GM18507 (cell line): ENCODE measurements at regions not wholly inside any gene's neighbourhood (a gene's known extent, or its start where the extent isn't known, plus 50 kb on each side); places are given as distances from the start of the nearest gene placed in this dataset.
"Not testable (repeated sequence)": the region's sequence is repeated elsewhere in the genome, so short reads cannot be mapped to it uniquely, and the experiment has no call there.

Experiments
- DNase-seq: peaks from one replicate; pipeline ENCODE4 v3.0.0; 2011; ENCODE audit warnings: low read depth; ENCODE audit not compliant: insufficient read length; ENCODE audit errors: extremely low spot score
- FAIRE-seq: peaks from 2 replicates; lab custom pipeline; 2011; peaks lifted over from hg19 to GRCh38; lab: Jason Lieb, UNC

GRCh38 chr21:25490742-25491141 lies 116.5 kb downstream of the MRPL39 start:
- no peak for DNase-seq
- FAIRE-seq, result no peak

- FAIRE-seq, result no peak
- no peak for DNase-seq
Observed at GRCh38 chr21:25489673-25490072, 117.6 kb downstream of the MRPL39 start.

GRCh38 chr21:25487046-25487594 lies 120.2 kb downstream of the MRPL39 start:
- FAIRE-seq (peak; percentile 89), DNase-seq (no peak)

GRCh38 chr21:25485914-25486313 lies 121.4 kb downstream of the MRPL39 start:
- no peak for DNase-seq
- FAIRE-seq, result peak; percentile 80

GRCh38 chr21:25467896-25468295 lies 139.4 kb downstream of the MRPL39 start:
- no peak for DNase-seq

GRCh38 chr21:25467071-25467470 lies 140.2 kb downstream of the MRPL39 start:
- not testable (repeated sequence) for FAIRE-seq, DNase-seq

More at GRCh38 chr21:25467896-25468295, 139.4 kb downstream of the MRPL39 start:
- FAIRE-seq, result no peak

GRCh38 chr21:25466470-25466869 lies 140.8 kb downstream of the MRPL39 start:
- peak; percentile 9 for FAIRE-seq
- no peak for DNase-seq

- FAIRE-seq (peak; percentile 47), DNase-seq (no peak)
Observed at GRCh38 chr21:25465263-25465662, 142.0 kb downstream of the MRPL39 start.

GRCh38 chr21:25464275-25464674 lies 143.0 kb downstream of the MRPL39 start:
- DNase-seq (no peak), FAIRE-seq (peak; percentile 91)

- FAIRE-seq, result peak; percentile 91
Observed at GRCh38 chr21:25462517-25462971, 144.7 kb downstream of the MRPL39 start.

GRCh38 chr21:25461725-25462124 lies 145.6 kb downstream of the MRPL39 start:
- FAIRE-seq, result peak; percentile 67
- DNase-seq, result no peak

More at GRCh38 chr21:25462517-25462971, 144.7 kb downstream of the MRPL39 start:
- DNase-seq, result no peak

GRCh38 chr21:25459993-25460392 lies 147.3 kb downstream of the MRPL39 start:
- FAIRE-seq (no peak), DNase-seq (no peak)

GRCh38 chr21:25459365-25459764 lies 147.9 kb downstream of the MRPL39 start:
- DNase-seq, result no peak
- FAIRE-seq, result peak; percentile 87

- FAIRE-seq (peak; percentile 73), DNase-seq (no peak)
Observed at GRCh38 chr21:25458484-25458883, 148.8 kb downstream of the MRPL39 start.

GRCh38 chr21:25457946-25458345 lies 149.3 kb downstream of the MRPL39 start:
- no peak for FAIRE-seq

GRCh38 chr21:25457411-25457810 lies 149.9 kb downstream of the MRPL39 start:
- DNase-seq, result peak; percentile 51
- peak; percentile 93 for FAIRE-seq

More at GRCh38 chr21:25457946-25458345, 149.3 kb downstream of the MRPL39 start:
- DNase-seq, result no peak

GRCh38 chr21:25456672-25457071 lies 150.6 kb downstream of the MRPL39 start:
- FAIRE-seq (peak; percentile 96), DNase-seq (no peak)

- no peak for FAIRE-seq
- no peak for DNase-seq
Observed at GRCh38 chr21:25453524-25453923, 153.8 kb downstream of the MRPL39 start.

- no peak for FAIRE-seq
- DNase-seq, result no peak
Observed at GRCh38 chr21:25449950-25450349, 157.3 kb downstream of the MRPL39 start.

GRCh38 chr21:25441835-25442234 lies 165.4 kb downstream of the MRPL39 start:
- FAIRE-seq (no peak), DNase-seq (no peak)

GRCh38 chr21:25437465-25437864 lies 169.8 kb downstream of the MRPL39 start:
- FAIRE-seq, result peak; percentile 5
- not testable (repeated sequence) for DNase-seq

GRCh38 chr21:25428537-25428936 lies 178.7 kb downstream of the MRPL39 start:
- FAIRE-seq (peak; percentile 89), DNase-seq (no peak)
